ENCODE measurements at regions not wholly inside any gene's neighbourhood (a gene's known extent, or its start where the extent isn't known, plus 50 kb on each side); places are given as distances from the start of the nearest gene placed in this dataset.

- TF ChIP-seq CTCF (IDR thresholded peaks at IDR 0.05; ENCODE audit: insufficient read depth, low read length) (no peak), GABPA (IDR thresholded peaks at IDR 0.05; ENCODE audit: low read depth) (no peak), POLR2AphosphoS5 (IDR thresholded peaks at IDR 0.05; ENCODE audit: low read depth) (no peak)
These were observed 92.0 kb downstream of the CDCA7 start for GRCh38 chr2:173446722-173447121.
